GM18517 (cell line): ENCODE measurements at regions not wholly inside any gene's neighbourhood (a gene's known extent, or its start where the extent isn't known, plus 50 kb on each side); places are given as distances from the start of the nearest gene placed in this dataset.

ENCODE experiments used
- ATAC-seq: cut with Tn5 transposase; IDR thresholded peaks from one replicate; pipeline ENCODE4 v1.9.1; 2021; ENCODE audit warnings: mild to moderate bottlenecking, moderate library complexity; ENCODE audit not compliant: unreplicated experiment

- ATAC-seq: no peak
Measured at GRCh38 chr4:138927072-138927471, 88.5 kb upstream of the NOCT start.

- no peak for ATAC-seq
Measured at GRCh38 chr4:138925495-138925894, 90.1 kb upstream of the NOCT start.

GRCh38 chr4:138919094-138919936 is 96.3 kb upstream of the NOCT start:
- ATAC-seq: no peak

- no peak for ATAC-seq
Measured at GRCh38 chr4:138918169-138918869, 97.3 kb upstream of the NOCT start.

- no peak for ATAC-seq
Measured at GRCh38 chr4:138916763-138917162, 98.8 kb upstream of the NOCT start.

- no peak for ATAC-seq
Measured at GRCh38 chr4:138915756-138916155, 99.8 kb upstream of the NOCT start.

- no peak for ATAC-seq
Measured at GRCh38 chr4:138912704-138913340, 102.8 kb upstream of the NOCT start.

GRCh38 chr4:138911909-138912703 is 103.5 kb upstream of the NOCT start:
- ATAC-seq: no peak

GRCh38 chr4:138910914-138911336 is 104.7 kb upstream of the NOCT start:
- ATAC-seq: no peak

- no peak for ATAC-seq
Measured at GRCh38 chr4:138910195-138910913, 105.2 kb upstream of the NOCT start.

GRCh38 chr4:138909587-138909986 is 106.0 kb upstream of the NOCT start:
- ATAC-seq: no peak

GRCh38 chr4:138908134-138908533 is 107.4 kb upstream of the NOCT start:
- ATAC-seq: no peak

- no peak for ATAC-seq
Measured at GRCh38 chr4:138907174-138907573, 108.4 kb upstream of the NOCT start.

- ATAC-seq: no peak
Measured at GRCh38 chr4:138904793-138905192, 110.8 kb upstream of the NOCT start.

- ATAC-seq: no peak
Measured at GRCh38 chr4:138903185-138903584, 112.4 kb upstream of the NOCT start.

- no peak for ATAC-seq
Measured at GRCh38 chr4:138902705-138903104, 112.9 kb upstream of the NOCT start.

- no peak for ATAC-seq
Measured at GRCh38 chr4:138901177-138901576, 114.4 kb upstream of the NOCT start.

- ATAC-seq: no peak
Measured at GRCh38 chr4:138899999-138900398, 115.6 kb upstream of the NOCT start.

- ATAC-seq: no peak
Measured at GRCh38 chr4:138898282-138898681, 117.3 kb upstream of the NOCT start.

- no peak for ATAC-seq
Measured at GRCh38 chr4:138897811-138898226, 117.8 kb upstream of the NOCT start.
